Activated CD8-positive, alpha-beta memory T cell treated with anti-CD3 and anti-CD28 coated beads, Interleukin-2, amount 50 U/mL, for 48 hours (primary cell): ENCODE measurements at regions not wholly inside any gene's neighbourhood (a gene's known extent, or its start where the extent isn't known, plus 50 kb on each side); places are given as distances from the start of the nearest gene placed in this dataset.
"Not testable (repeated sequence)": the region's sequence is repeated elsewhere in the genome, so short reads cannot be mapped to it uniquely, and the experiment has no call there.

ENCODE experiments used
- DNase-seq: peaks from one replicate; pipeline ENCODE4 v3.0.0-alpha.2; 2020

DNA sequence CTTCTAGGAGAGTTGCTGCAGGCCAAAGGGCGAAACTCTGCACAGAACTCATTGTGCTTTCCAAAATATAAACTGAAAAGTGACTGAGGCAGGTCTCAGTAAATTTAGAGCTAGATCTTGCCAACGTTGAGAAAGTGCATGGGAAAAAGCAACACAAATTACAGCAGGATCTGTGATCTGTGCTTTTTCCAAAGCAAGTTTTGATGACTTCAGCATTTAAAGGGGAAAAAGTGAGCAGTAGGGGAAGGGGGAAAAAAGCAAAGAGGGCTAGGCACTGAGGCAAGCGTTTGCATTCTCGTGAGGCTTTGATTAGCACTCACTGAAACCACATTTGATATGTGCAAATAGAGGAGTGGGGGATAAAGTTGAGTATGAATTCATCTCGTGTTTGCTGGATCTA is 351.5 kb upstream of the NPAP1 start:
- DNase-seq = not testable (repeated sequence)

DNA sequence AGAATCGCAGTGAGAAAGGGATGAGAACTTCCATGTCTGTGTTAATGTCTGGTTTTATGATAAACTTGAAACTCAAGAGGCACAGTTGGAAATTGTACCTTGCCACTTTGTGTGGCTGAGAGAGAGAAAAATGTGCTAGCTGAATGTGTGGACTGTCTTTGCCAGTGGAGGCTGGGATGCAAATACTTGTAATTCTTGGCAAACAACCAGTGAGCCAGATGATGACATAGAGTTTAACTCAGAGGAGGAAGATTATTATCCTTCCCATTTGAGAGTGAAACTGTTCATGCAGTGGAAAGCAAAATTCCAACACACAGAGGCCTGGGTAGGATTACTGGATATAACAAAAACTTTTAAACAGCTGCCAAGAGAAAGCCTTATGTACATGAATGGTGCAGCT is 349.1 kb upstream of the NPAP1 start:
- not testable (repeated sequence) for DNase-seq

DNA sequence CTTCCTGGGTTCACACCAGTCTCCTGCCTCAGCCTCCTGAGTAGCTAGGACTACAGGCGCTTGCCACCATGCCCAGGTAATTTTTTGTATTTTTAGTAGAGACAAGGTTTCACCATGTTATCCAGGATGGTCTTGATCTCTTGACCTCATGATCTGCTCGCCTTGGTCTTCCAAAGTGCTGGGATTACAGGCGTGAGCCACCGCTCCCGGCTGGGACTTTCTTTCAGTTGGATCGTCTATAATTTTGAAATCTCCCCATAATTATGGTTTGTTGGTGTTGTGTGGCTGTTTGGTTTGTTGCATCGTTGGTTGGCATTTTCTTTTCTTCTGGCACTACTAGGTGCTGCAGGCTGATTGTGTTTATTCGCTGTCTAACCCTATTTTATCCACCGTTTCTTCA is 343.6 kb upstream of the NPAP1 start:
- not testable (repeated sequence) for DNase-seq

DNA sequence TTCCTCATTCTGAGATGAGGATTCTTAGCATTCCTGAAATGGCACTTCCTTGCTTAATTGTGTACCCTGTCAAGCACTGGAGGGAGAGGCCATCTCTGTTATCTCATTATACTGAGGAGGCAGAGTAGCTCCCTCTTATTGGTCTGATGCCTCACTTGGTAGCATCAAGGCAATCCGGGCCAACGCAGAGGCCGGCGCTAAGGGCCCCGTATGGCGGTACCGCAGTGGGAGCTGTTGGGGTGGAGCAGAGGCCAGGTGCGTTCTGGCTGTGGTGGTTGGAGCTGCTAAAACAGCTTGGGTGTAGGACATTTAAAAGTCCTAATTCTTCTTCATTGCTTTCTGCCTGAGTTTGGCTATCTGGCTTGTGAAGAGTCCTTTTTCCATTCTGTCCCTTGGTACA is 333.7 kb upstream of the NPAP1 start:
- DNase-seq = not testable (repeated sequence)

DNA sequence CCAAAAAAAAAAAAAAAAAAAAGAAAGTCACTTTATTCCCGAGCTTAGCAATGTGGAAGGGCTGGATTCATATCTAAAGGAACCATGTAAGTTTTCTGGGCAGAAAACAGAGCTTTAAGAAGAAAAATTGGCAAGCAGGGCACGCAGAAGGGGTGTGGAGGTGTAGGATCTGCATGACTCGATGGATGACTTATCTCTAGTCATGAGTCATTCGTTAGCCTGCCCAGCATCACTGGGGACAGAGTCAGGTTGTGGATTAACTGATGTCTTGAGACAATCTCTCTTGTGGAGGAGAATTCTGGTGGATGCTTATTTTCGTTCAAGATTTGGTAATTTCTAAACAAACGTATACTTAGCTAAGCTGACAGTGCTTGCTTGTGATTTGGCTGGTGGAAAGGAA is 322.8 kb upstream of the NPAP1 start:
- not testable (repeated sequence) for DNase-seq

DNA sequence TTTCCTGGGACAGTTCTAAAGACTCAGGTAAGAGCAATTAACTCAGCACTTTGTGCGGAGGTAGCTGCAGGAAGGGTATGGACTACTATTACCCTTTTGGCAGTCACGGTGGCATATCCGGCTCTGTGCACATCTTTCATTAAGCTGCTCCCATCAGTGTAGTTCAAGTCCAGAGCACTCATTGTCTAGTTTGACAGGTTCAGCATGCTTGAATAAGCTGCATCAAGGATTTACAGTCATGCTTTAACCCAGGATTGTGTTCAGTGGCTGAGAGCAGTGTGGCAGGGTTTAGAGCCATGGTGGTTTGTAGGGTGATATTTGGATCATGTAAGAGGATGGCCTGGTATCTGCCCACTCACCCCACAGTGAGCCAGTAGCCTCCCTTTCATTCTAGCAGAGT is 294.5 kb upstream of the NPAP1 start:
- DNase-seq = not testable (repeated sequence)

DNA sequence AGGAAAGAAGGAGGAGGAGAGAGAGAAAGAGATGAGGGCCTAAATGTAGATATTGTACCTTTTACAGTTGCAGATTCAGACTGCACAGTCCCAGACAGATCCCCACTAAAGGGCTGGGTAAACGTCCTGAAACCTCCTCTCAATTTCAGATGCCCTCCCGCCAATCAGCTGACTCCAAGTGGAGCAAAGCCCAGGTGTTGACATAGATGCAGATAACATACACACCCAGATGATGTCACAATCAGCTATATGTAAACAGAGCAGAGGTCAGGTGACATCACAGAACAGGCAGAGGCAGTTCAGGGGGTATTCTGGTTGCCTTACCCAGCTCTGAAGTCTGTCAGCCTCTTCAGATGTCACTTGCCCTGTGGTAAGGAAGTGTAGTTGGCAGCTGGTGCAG is 290.3 kb upstream of the NPAP1 start:
- DNase-seq = not testable (repeated sequence)

DNA sequence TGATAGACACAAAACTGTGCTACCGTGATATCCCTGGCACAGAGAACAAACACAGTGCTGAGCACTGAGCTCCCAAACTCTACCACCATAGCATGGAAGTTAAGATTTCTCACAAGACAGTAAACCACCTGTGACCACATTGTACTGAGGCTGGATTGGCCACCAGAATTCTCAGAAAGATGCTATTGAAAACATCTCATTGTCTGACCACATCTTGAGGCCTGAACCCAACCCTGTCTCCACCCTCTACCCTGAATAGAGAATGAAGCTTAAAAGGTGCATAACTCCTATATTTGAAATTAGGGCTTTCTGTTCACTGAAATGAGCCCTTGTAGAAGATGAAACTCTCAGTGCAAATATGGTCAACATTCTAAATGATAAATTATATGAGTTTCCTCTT is 281.3 kb upstream of the NPAP1 start:
- no peak for DNase-seq

DNA sequence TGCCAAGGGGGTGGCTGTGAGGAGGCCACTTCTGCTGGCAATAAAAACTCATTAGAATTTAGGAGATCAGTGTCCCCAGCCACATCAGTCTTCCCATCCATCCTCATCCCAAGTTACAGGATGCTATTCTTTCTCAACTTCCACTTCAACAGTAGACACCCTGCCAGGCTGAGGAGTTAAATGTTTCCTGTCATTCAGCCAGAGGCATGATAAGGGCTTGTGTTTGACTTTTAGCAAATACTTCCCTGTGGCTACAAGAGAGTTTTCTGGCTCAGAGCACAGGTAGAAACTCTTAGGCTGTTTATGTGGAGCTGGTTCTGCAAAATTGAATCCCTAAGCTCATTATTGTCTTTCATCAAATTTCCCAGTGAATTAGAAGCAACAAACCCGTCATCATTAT is 262.9 kb upstream of the NPAP1 start:
- DNase-seq = not testable (repeated sequence)

DNA sequence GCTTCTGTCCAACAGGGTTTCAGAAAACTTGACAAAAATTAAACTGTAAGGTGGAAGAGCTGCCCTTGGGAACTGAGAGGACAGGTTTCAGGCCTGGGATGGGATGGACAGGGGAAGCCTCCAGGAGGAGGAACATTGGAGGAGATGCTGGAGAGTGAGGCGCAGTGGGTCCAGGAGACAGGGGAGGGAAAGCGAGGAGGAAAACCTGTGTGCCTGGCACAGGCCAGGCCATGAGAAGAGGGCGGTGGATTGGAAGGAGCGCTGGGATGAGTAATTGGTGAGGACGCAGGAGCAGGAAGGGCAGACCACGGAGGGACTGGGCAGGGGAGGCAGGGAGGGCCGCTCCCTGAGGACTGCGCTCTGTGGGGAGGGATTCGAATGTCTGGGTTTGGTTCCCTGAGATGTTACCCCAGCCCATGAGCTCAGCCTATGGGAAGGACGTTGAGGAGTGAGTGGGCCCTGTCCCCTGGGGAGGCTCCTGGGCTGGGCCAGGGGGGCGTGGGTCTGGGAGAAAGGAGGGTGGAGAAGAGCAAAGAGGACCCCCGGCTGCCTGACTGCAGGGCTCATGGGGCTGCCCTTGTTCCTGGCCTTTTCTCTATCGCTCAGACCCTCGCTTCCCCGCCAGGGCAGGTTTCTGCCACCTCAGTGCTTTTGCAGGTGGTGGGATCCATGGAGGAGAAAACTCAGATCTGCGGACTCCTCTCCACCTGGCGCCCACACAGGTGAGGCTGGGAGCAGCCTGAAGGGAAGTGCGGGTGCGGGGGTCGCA is 249.1 kb upstream of the NPAP1 start:
- not testable (repeated sequence) for DNase-seq

DNA sequence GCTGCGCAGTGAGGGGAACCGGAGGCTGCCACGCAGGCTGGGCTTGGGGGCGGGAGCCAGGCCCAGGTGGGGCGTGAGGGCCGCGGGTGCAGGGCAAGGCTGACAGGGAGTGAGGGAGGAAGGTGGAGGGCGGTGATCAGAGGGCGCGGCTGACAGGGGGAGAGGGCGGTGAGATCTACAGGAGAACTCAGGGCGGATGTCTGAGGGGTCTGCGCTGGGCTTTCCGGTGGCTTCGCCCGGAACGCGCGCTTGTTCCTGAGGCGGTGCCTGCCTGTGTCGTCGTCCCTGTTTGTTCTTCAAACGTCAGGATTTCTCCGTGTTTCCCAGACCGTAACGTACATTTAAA is 248.5 kb upstream of the NPAP1 start:
- not testable (repeated sequence) for DNase-seq

DNA sequence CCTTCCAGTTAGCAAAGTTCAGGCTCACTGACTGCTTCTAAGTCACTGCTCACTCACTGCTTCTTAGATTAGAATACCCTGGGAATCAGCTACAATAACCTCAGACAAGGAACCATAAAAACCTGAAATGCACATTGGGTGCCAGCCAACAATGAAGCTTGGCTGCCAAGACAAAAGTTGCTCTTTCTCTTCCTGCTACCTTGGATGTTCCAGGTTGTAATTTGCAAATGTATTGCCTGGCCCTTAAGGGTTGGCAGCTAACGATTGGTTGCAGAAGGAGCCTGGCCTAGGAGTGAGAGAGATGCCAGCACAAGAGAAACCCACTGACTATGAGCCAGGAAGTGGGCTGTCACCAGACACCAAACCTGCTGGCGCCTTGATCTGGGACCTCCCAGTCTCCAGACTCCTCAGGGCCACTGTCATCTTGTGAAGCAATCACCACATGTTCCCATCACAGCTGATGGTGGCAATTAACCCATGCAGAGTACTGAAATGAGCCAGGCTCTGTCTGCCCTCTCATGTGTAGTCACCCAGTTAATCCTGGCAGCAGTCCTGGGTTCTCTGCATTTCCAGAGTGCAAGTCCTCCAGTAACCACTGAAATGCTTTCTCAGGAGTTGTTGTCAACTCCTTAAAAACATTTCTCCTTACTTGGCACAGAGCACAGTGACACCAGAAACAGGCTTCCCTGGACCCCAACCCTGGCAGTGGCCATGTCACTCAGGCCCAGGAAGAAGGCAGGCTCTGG is 240.3 kb upstream of the NPAP1 start:
- DNase-seq = not testable (repeated sequence)

DNA sequence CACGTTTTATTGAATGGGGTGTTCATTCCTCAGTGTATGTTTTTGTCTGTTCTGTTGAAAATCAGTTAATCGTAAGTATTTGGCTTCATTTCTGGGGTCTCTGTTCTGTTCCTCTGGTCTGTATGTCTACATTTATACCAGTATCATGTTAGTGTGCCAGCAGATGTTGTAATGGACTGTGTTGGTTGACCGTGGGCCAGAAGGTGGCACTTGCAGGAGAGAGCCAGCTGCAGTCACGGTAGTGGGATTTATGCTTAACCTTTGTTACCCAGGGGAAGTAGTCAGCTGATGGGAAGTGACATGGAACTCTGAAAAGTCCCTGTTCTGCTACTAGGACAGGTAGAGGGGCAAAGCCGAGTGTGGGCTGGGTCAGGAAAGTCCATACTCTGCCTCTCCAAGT is 238.3 kb upstream of the NPAP1 start:
- DNase-seq = not testable (repeated sequence)

DNA sequence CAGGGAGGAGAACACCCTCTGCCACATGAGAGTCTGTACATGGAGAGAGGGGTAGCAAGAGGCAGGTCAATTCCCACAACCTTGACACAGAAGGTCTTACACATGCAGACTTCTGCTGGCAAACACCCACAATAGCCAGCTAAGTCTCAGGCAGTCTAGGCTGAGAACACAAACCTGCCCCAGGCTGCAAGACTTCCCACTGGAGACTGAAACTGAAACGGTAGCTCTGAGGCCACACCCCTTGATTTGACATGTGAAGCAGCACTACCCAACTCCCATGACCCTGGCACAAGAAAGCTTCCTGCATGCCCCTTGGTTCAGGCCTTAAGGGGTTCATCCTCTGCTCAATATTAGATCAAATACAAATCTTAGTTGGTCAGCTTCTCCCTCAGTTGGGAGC is 237.8 kb upstream of the NPAP1 start:
- DNase-seq = not testable (repeated sequence)

DNA sequence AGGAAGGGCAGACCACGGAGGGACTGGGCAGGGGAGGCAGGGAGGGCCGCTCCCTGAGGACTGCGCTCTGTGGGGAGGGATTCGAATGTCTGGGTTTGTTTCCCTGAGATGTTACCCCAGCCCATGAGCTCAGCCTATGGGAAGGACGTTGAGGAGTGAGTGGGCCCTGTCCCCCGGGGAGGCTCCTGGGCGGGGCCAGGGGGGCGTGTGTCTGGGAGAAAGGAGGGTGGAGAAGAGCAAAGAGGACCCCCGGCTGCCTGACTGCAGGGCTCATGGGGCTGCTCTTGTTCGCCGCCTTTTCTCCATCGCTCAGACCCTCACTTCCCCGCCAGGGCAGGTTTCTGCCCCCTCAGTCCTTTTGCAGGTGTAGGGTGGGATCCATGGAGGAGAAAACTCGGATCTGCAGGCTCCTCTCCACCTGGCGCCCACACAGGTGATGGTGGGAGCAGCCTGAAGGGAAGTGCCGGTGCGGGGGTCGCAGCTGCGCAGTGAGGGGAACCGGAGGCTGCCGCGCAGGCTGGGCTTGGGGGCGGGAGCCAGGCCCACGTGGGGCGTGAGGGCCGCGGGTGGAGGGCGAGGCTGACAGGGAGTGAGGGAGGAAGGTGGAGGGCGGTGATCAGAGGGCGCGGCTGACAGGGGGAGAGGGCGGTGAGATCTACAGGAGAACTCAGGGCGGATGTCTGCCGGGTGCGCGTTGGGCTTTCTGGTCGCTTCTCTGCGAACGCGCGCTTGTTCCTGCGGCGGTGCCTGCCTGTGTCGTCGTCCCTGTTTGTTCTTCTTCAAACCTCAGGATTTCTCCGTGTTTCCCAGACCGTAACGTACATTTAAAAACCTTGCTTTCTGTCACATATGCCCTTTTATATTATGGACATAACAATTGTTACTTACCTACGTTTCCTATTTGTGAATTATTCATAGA is 198.2 kb upstream of the NPAP1 start:
- not testable (repeated sequence) for DNase-seq

DNA sequence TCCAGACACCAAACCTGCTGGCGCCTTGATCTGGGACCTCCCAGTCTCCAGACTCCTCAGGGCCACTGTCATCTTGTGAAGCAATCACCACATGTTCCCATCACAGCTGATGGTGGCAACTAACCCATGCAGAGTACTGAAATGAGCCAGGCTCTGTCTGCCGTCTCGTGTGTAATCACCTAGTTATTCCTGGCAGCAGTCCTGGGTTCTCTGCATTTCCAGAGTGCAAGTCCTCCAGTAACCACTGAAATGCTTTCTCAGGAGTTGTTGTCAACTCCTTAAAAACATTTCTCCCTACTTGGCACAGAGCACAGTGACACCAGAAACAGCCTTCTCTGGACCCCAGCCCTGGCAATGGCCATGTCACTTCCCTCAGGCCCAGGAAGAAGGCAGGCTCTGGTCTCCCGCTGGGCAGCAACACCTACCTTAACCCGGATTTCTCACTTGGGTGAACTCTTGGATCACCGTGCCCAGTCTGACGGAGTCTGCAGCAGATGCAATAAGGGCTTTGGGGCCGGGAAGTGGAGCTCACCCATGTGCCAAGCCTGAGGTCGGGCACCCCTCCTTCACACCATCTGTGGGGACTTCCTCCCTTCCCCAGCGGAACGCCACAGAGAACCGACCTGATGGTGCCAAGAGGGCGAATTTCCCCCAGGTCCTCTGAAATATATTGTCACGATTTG is 189.5 kb upstream of the NPAP1 start:
- DNase-seq = not testable (repeated sequence)

DNA sequence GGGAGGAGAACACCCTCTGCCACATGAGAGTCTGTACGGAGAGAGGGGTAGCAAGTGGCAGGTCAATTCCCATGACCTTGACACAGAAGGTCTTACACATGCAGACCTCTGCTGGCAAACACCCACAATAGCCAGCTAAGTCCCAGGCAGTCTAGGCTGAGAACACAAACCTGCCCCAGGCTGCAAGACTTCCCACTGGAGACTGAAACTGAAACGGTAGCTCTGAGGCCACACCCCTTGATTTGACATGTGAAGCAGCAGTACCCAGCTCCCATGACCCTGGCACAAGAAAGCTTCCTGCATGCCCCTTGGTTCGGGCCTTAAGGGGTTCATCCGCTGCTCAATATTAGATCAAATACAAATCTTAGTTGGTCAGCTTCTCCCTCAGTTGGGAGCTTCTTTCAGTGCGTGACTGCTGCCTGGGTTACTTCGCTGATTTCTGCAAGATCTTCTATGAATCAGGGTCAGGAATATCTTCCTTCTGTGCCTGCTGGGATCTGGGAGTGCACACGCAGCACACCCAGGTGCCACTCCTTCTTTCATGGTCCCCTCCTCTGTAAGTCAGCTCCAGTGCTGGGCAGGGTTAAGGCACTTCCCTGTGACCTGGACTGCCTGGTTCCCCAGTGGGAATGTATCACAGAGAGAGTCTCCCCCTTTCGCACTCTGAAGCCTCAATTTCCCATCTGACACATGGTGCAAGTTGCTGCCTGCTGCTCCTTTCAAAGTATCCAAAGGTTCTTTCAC is 187.2 kb upstream of the NPAP1 start:
- not testable (repeated sequence) for DNase-seq

DNA sequence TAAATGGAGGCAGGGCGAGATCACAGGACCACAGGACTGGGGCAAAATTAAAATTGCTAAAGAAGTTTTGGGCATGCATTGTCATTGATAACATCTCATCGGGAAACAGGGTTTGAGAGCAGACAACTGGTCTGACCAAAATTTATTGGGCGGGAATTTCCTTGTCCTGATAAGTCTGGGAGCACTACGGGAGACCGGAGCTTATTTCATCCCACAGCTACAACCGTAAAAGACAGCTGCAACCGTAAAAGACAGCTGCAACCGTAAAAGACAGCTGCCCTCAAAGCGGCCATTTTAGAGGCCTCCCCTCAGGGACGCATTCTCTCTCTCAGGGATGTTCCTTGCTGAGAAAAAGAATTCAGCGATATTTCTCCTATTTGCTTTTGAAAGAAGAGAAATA is 170.4 kb upstream of the NPAP1 start:
- DNase-seq = not testable (repeated sequence)

DNA sequence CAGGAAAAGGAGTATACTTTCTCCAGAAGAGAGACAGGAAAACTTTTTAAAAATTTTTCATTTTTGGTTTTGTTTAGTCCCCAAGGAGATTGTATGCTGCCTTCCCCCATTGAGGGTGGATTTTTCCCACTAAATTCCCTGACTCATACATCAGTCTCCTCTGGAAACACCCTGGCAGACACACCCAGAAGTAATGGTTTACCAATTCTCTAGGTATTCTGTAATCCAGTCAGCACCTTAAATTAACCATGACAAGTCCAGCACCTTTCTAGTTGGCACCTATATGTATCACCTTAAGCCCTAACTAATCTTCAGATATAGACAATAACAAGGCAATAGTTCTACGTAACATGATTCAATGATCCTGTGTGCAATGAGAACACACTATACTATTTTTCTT is 165.9 kb upstream of the NPAP1 start:
- DNase-seq = not testable (repeated sequence)

DNA sequence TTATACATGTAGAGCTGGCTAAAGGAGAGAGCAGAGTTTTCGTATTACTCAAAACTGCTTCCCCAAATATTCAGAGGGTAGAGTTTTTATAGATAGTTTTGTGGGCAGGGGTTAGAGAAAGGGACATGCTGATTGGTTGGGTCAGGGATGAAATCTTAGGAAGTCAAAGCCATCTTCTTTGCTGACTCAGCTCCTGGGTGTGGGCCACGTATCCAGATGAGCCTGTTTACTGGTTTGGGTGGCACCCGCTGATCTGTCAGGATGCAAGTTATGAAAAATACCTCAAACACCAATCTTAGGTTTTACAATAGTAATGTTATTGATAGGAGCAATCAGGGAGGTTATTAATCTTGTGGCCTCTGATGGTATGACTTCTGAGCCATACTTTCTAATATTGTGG is 164.0 kb upstream of the NPAP1 start:
- DNase-seq = not testable (repeated sequence)

DNA sequence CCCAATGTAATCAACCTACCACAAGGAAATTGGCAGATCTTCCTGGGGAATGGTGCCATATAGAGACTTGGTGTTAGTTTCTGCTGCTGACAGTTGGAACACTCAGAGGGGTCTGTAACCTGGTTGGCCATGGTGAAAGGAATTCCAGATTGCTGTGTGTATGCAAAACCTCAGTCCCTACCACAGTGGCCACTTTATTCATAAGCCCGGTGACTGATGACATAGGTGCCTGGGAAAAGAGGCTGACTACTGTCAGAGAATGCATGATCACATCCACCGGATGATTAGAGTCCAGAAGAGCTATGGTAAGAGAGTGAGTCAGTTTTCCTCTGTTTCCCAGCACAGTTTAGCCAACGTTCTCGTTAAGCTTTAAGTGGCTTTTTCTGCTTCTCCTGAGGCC is 156.8 kb upstream of the NPAP1 start:
- not testable (repeated sequence) for DNase-seq

DNA sequence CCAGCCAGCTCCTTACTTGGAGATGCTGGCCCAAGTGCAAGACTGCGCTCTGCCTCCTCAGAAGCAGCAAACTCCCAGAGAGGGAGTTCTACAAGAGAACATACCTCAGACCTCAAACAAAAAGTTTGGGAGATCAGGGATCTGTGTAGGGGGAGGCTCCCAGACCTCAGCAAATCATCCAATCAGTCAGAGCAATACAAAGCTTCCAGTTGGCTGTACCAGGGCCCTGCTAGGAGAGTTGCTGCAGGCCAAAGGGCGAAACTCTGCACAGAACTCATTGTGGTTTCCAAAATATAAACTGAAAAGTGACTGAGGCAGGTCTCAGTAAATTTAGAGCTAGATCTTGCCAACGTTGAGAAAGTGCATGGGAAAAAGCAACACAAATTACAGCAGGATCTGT is 144.3 kb upstream of the NPAP1 start:
- DNase-seq = not testable (repeated sequence)
